GM19043 (cell line): ENCODE measurements at regions not wholly inside any gene's neighbourhood (a gene's known extent, or its start where the extent isn't known, plus 50 kb on each side); places are given as distances from the start of the nearest gene placed in this dataset.
"Not testable (repeated sequence)": the region's sequence is repeated elsewhere in the genome, so short reads cannot be mapped to it uniquely, and the experiment has no call there.

ENCODE experiments used
- ATAC-seq: cut with Tn5 transposase; IDR thresholded peaks from one replicate; pipeline ENCODE4 v1.9.1; 2021; ENCODE audit warnings: low read depth; ENCODE audit not compliant: unreplicated experiment

DNA sequence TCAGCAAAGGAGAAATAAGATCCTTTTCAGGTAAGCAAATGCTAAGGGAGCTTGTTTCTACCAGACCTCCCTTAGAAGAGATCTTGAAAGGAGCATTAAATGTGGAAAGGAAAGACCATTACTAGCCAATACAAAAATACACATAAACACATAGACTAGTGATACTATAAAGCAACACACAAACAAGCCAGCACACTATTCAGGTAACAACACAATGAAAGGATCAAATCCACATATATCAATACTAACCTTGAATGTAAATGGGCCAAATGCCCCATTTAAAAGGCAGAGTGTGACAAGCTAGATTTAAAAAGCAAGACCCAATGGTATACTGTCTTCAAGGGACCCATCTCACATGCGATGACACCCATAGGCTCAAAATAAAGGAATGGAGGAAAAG lies 317.6 kb downstream of the TBL1XR1 start:
- no peak for ATAC-seq

DNA sequence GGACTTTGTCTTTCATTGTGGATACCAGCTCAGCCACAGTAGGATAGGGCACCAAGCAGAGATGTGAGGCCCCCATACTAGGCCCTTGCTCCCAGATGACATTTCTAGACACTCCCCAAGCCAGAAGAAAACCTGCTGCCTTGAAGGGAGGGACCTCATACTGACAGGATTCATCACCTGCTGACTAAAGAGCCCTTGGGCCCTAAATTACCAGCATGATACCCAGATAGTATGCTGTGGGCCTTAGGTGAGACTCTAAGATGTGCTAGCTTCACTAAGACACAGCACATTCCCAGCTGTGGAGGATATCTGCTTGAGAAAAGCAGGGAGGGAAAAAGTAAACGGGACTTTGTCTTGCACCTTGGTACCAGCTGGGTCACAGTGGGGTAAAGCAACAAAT lies 324.0 kb downstream of the TBL1XR1 start:
- ATAC-seq, result no peak

DNA sequence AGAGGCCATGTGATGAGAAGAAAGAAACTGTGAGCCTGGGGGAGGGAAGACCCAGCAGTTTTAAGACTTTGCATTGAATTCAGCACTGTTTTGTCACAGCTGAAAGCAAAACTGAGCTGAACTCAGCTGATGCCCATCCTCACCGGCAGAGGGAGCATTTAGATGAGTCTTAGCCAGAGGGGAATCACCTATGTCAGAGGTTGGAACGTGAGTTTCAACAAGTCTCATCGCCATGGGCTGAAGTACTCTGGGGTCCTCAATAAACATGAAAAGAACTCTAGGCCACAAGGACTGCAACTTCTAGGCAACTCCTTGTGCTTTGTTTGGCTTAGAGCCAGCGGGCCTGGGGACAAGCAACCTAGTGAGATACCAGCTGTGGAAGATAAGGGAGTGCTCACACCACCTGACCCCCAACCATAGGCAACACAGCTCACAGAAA lies 324.5 kb downstream of the TBL1XR1 start:
- ATAC-seq, result peak; percentile 96

DNA sequence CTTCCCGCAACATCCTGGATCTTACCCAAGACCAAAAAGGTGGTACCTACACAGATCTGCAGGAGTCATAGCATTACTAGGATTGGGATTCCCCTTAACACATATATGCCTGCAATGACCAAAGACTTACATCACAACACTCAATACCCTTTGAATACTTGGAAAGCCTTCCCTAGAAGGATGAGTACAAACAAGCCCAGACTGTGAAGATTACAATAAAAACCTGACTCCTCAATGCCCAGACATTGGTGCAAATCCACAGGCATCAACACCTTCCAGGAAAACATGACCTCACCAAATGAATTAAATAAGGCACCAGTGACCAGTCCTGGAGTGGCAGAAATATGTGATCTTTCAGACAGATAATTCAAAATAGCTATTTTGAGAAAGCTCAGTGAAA lies 326.8 kb downstream of the TBL1XR1 start:
- ATAC-seq, result no peak

DNA sequence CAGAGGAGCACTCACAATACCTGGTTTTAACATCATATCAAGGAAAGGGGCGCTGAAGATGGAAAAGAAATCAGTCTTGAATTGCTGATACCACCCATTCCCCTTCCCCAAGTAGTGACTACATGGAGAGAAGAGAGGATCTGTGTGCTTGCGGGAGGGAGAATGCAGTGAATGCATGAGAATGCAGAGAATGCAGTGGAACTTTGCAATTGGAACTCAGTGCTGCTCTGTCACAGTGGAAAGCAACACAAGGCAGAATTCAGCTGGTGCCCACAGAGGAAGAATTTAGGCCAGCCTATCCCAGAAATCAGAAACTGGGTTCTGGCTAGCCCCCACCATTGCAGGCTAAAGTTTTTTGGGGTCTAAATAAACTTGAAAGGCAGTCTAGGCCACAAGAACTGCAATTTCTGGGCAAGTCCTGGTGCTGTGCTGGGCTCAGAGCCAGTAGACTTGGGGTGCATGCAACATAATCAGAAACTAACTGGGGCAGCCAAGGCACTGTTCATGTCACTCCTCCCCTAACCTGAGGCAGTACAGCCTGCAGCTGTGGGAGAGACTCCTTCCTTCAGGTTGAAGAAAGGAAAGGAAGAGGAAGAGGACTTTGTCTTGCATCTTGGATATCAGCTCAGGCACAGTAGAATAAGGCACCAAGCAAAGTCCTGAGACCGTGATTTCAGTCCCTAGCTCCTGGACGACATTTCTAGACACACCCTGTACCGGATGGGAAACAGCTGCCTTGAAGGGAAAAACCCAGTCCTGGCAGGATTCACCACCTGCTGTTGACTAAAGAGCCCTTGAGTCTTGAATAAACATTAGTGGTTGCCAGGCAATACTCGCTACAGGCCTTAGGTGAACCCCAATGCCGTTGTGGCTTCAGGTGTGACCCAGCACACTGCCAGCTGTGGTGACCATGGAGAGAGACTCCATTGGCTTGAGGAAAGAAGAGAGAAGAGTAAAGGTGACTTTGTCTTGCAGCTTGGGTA lies 329.3 kb downstream of the TBL1XR1 start:
- ATAC-seq, result no peak

DNA sequence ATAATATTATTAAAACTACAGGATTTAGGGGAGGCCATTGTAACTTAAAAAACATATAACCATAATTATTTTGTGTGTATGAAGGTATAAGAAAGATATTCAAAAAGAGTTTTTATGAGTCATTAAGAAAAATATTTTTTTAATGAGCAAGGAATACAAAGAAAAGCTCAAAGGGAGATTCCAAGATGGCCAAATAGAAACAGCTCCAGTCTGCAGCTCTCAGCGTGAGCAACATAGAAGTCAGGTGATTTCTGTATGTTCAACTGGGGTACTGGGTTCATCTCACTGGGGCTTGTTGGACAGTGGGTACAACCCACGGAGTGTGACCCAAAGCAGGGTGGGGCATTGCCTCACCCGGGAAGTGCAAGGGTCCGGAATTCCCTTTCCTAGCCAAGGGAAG lies 336.1 kb downstream of the TBL1XR1 start:
- no peak for ATAC-seq

DNA sequence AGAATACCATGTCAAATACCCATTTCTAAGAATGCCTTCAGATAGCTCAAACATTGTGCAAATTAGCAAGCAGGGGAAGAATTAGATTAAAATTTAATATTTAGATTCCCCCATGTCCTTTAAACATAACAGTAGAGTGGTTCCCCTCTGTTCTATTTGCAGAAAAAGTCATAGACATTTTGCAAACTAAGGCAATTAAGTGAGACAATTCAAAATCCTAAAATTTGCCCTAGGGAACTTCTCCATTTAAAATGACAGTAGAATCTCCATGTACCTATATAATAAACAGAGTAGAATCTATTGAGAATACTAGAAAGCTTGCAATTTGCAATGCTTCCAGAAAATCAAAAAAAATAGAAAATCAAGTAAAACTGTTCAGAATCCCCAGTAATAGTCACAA lies 340.6 kb downstream of the TBL1XR1 start:
- no peak for ATAC-seq

DNA sequence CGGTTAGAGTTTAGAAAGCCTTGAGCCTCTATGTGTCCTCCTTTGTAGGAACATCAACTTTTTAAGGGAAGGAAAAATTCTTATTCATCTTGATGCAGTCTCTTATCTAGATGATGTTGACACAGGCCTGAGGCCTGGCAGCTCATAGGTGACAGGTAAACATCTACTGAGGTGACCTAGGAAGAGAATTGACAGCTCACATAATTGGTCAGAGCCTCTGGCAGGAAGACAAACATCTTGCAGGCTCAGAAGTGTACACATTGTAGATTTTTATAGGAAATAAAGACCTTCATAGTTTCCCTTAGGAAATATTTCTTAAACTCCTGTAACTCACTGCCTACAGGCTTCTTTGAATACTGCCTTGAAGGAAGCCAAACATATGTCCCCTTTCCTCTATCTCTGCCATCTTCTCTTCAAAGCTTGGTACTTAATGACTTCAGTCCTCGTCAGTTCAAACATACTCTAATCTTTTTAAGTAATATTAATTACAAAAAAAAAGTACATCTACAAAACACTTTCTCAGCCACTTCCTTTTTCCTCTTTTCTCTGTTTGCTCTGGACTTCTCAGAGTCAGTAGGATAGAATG lies 341.3 kb downstream of the TBL1XR1 start:
- ATAC-seq, result no peak

DNA sequence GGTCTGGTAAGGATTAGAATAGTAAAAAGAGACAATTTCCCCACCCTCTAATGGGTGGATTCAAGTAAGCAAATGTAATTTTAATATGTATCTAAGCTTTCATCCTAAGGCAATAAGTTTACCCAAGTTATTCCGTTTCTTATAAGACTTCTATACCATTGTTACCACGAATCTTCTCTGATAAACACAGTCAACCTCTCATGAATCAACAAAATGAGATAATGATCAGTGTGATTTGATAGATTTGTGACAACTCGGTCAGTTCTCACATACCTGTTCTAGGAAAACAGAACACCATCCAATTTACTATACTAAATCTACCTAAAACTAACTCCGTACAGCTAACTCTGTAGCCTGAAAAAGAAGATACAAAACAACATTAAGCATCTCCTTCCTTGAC lies 342.1 kb downstream of the TBL1XR1 start:
- no peak for ATAC-seq

DNA sequence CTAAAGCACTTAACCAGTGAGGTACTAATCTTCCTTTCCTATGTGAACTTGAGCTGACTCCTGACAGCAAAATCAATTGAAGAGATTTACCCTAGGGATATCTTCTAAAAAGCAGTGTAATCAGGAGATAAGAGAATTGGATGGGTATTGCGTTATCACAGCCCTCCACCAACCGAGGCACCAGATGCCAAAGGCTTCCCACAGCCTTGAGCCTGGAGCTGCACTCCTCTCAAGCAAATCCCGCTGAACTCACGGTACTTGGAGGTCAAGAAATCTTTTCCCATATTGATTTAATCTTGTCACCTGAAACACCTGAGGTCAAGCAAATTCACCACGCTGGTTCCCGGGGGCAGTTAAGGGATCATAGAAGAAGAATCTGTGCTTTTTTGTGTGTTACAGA lies 346.8 kb downstream of the TBL1XR1 start:
- no peak for ATAC-seq

DNA sequence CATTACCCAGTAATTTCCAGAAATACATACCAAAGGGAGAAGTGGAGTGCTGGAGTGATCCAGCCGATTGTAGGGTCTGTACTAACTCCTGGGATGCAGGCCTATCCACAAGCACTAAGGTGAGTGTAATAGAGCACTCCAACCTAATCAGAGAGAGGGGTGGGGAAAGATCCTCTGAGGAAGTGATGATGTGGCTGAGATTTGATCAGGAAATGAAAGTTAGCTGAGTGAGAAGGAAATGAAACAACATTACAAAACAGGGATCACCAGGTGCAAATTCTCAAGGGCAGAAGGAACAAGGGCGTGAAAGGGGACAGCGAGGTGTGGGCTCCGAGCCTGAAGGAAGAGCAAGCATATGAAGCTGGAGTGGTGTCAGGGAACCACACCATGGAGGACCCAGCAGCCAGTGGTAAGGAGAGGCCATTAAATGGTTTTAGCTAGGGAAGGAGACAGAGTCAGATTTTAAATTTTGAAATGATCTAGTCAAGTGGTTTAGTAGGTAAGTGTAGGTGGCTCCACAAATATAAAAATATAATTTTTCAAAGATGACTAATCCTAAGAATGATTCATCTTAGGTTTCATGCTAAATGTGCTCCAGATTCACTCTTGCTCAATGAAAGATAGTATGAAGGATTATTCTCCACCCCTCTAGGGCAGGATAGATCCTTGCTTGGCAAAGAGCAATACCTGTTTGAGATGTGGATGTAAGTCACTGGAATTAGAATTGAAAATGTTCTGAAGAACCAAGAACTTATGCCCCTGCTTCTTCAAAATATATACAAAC lies 348.7 kb downstream of the TBL1XR1 start:
- ATAC-seq, result no peak

DNA sequence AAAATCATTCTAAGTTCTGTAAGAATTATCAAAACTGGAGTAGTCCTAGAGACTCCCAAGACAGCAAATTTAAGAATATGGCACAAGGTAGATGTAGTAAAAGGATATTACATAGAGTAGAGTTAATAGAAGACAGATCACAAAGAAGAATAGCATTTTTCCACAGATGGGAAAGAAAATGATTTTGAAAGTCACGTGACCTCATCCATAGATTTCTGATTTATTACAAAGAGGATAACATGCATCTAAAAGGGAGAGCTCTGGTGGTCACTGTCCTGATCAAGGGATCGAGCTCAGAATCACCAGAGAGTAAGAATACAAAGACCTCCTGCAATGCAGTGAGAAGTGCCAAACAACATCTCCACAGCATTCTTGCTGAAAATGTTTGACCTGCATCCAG lies 354.4 kb downstream of the TBL1XR1 start:
- no peak for ATAC-seq

DNA sequence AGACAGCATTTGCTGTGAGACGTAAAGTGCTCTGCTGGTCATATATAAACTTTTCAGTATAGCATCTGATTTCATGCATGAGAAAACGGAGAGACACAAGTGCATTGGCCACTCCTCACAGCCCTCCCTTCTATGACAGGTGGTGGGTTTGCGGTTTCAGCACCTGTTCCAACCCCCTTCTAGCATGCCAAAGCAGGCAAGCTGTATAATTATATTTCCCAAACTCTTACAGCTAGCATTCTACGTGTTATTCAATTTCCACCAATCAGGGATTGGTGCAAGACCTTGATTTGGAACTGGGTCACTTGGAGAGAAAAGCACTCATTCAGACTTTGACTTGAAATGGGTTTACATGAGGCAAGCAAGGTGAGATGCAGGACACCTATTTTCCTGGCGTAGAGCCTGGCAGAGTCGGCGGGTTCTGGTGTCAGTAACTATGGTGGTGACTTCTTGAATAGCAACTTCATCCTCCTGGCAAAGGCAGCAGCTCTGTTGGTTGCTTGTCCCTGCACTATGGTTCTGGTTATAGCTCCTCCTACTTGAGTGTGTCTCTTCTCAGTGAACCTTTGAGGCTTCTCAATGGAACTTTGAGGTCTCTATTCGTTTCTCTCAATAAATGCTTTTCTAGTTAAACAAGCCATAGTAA lies 356.5 kb downstream of the TBL1XR1 start:
- ATAC-seq, result no peak

DNA sequence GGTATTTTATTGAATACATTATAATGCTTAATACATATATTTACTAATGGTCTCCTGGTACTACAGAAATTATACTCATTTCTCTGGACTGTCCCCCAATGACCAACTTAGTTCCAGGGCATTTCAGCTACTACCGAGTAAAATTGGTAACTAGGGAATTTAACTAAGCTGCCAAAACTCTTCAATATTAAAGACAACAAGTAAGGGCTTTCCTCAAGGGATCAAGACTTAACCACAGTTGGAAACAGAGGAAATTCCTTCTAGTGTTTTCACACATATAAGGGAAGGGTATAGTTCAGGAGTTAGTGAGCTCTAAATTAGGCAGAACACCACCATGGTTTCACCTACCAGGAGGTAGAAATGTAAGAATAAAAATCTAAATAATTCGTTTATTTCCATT lies 357.4 kb downstream of the TBL1XR1 start:
- no peak for ATAC-seq

DNA sequence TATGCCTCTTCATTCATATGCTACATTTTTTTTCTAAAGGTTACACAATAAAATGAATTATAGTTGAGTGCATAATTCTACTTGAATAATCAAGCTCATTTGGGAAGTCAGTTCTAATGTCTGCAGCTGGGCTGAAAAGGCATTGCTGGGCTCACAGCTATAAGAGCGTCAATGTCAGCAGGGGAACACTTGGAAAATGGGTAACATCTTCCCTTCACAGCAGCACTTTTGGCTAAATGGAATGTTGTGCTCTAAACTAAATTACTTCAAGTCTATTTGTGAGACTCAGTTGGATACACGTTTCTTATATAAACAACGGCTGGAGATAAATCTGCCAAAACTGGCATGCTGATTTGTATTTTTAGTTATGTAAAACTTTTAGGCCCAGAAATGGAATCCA lies 357.8 kb downstream of the TBL1XR1 start:
- ATAC-seq, result no peak

DNA sequence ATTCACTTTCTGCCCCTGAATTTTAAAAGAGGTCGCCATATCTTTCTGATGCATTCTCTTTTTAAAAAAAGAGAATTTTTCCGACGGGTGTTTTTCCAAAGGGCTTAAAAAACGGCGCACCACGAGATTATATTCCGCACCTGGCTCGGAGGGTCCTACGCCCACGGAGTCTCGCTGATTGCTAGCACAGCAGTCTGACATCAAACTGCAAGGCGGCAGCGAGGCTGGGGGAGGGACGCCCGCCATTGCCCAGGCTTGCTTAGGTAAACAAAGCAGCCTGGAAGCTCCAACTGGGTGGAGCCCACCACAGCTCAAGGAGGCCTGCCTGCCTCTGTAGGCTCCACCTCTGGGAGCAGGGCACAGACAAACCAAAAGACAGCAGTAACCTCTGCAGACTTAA lies 370.0 kb downstream of the TBL1XR1 start:
- not testable (repeated sequence) for ATAC-seq

DNA sequence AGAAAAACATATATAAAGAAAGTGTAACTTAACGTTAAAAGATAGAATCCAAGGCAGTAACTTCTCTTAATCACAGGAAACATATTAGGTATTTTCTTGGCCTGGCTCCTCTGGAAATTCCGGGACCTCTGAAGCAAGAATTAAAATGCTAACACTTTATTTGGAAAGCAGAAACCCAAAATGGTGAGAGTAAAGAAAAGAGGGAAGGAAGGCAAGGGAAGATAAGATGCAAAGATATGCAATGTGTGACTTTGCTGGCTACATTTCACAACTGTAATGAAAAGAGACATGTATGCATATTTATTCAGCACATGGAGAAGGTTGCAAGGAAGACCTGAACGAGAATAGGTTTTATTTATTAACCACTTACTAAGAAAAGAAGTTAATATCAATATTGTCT lies 372.5 kb downstream of the TBL1XR1 start:
- ATAC-seq, result no peak

DNA sequence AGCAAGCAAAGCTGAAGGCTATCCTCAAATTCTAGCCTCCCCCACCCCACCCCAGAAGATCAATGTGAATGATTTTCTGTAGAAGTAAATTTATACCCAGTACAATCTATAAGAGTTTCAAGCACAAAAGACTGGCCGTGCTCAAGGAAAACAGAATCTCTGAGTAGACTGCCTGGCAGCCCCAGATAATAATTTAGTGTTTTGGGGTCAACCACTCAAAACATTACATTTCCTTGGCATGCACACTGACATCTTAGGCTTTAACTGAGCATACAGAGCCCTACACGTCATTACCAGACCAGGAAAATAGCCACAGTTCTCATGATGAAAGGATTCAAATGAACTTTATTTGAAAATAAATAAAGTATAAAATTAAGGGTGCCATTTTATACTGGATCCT lies 376.5 kb downstream of the TBL1XR1 start:
- ATAC-seq, result no peak

DNA sequence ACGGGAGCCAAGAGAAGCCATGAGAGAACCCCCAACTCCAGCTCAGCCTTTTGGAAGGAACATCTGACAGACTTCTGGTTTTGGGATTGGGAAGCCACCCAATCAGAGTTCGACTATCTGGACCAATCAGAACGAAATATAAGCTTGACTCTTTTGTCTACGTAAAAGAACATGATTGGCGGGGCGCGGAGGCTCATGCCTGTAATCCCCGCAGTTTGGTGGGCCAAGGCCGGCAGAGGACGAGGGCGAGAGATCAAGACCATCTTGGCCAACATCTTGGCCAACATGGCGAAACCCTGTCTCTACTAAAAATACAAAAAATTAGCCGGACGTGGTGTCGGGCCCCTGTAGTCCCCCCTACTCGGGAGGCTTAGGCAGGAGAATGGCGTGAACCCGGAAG lies 380.3 kb downstream of the TBL1XR1 start:
- no peak for ATAC-seq

DNA sequence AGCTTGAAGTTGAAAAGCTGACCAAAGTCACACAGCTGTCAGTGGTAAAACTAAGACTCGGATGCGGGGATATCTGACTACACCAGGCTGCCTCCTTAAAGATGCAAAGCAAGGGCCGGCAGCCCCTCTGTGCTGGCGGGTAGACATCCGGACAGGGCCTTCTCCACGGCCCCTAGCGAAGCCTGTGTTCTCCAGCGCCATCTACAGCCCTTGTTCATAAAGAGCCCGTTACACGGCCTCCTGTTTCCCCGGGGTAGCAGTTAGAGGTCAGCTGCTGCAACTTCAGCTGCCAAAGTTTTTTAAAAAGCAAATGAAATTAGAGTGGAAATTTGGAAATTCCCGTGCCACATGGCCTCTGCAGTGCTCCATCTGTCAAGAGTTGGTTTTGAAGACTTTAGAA lies 383.0 kb downstream of the TBL1XR1 start:
- ATAC-seq, result peak; percentile 98

DNA sequence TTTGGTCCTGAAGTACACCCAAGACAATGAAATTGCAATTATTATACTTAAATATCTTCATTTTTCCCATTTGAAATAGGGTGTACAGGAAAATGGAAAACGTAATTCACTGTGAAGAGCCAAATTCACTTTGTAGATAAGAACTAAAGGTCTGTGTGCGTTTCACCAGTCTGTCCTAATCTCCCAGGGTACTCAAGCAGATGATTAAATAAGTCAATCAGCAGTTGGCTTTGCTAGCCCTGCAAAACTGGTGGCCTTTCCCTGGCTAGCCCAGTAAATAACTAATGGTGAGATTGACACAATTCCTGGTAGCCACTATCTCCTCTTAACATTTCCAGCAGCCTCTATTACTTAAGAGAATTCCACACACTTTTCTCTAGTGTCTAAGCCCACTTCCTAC lies 389.3 kb downstream of the TBL1XR1 start:
- ATAC-seq, result no peak
